ACHN (cell line): ENCODE measurements at regions not wholly inside any gene's neighbourhood (a gene's known extent, or its start where the extent isn't known, plus 50 kb on each side); places are given as distances from the start of the nearest gene placed in this dataset.
"Not testable (repeated sequence)": the region's sequence is repeated elsewhere in the genome, so short reads cannot be mapped to it uniquely, and the experiment has no call there.

Source experiments
- DNase-seq: peaks from one replicate; pipeline ENCODE4 v3.0.0-alpha.2; 2015
- in situ Hi-C: cut with HindIII; loops from 2 replicates; pipeline ENCODE4 v1.10.0; 2017; ENCODE audit warnings: low sequenced_read_pairs, low pct_ligation_motif_present, low pct_unique_long_range_greater_than_20kb

DNA sequence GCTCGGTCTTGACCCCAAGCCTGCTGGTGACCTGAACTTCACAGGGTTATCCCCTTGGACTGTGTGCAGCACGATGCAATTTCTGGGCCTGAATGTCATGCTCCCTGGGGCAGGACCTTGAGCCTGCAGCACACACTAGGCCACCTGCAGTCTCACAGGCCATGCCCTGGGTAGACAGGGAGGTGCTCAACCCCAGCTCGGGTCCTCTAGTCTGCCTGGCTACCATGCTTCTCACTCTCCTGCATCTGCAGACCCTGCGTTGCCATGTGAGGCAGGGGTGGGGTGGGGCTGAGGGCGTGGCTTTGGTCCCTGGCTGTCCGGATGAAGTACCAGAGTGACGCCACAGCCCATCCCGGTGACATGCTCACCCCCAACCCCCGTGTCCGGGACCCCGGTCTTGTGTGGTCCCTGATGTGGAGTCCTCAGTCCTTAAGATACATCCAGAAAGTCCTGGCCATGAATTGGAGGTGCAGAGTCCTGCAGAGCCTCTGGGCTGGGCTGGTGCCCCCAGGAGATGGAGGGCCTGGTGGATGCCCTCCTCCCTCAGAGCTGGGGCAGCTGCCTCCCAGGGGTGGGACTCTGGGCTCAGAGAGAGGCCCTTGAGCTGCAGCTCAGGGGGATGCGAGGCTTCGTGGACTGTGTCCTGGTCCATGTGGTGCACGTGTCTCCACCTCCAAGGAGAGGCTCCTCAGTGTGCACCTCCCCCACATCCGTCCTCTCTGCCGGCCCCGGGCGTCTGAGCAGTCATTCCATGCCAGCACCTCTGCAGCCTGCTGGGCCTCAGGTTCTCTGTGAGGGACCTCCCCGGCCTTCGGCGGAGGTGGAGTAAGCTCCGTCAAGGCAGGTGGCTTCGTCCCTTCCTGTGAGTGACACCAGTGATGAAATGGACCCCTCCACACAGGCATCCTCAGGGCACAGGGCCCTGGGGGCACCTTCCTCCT lies 402.1 kb downstream of the TMEM121 start:
- in situ Hi-C loops, DNase-seq: not testable (repeated sequence)

- in situ Hi-C loops = no loop called here
- DNase-seq = no peak
Measured at GRCh38 chr14:105929327-105930081, 403.1 kb downstream of the TMEM121 start.

GRCh38 chr14:105930572-105930971 lies 404.2 kb downstream of the TMEM121 start:
- DNase-seq = no peak
- in situ Hi-C loops = no loop called here

GRCh38 chr14:105931808-105932483 lies 405.6 kb downstream of the TMEM121 start:
- DNase-seq = peak; percentile 0
- in situ Hi-C loops = no loop called here

- in situ Hi-C loops = no loop called here
- no peak for DNase-seq
Measured at GRCh38 chr14:105933238-105933637, 406.9 kb downstream of the TMEM121 start.

GRCh38 chr14:105935384-105935783 lies 409.0 kb downstream of the TMEM121 start:
- in situ Hi-C loops = no loop called here
- no peak for DNase-seq

DNA sequence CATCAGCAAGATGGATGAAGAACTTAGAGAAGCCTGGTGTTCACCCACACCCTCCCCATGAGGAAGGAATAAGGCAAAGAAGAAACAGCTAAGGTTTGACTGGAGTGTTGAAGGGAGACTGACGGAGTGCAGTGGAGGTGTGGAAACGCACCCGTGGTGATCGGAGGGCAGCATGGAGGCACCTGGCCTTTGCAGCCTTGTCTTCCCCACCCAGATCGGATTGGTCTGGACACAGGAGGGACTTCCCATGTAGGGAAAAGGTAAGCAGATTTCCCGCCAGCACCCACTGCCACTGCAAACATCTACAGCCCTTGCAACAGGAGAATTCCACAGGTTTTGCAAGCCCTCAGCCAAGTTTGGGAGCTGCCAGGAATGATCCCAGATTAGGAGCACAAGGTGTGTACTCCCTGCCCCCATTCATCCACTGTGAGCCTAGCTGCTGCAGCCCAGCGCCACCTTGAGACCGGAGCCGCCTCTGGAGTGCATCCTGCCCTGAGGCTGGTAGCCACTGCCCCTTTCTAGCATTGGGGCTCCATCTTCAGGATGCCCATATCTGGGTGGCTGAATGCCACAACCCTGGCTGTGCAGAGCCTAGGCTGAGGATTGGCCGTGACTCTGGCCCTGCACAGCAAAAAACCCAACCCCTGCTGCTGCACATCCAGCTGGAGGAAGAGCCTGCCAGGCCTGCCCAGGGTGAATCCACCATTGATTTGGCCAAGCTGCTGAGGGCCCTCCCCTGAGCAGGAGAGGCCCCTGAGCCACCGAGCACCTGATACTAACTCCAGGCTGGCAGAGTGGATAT lies 411.1 kb downstream of the TMEM121 start:
- DNase-seq = no peak
- in situ Hi-C loops = no loop called here

DNA sequence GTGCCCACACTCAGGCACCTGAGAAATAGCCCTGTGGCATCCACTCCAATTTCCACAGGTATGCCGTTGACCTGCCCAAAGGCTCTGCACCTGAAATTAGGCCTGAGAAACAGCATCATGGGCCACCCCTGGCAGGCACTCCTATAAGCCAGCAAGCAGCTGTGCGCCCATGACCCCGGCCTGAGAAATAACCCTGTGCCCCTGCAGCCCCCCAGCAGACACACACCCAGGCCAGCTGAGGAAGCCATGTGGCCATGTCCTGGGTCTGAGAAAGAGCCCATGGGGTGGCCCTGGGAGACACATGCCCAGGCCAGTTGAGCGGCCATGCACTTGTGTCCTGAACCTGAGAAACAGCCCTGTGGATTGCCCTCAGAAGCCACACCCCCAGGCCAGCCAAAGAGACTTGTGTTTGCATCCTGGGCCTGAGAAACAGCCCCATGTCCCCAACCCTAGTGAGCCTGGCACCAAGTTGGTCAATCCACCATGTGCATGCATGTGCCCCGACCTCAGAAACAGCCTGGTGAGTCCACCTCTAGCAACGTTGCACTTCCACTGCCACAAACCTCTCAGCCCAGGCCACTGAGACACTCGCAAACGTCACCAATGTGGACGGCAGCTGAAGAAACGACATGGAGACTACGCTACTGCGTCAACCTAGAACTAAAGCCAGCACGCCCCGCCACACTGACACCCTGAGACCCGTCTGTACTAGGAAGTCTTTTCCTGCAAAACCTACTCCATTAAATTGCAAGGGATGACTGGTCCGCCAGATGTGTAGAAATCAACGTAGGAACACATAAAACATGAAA lies 411.9 kb downstream of the TMEM121 start:
- in situ Hi-C loops = no loop called here
- no peak for DNase-seq

DNA sequence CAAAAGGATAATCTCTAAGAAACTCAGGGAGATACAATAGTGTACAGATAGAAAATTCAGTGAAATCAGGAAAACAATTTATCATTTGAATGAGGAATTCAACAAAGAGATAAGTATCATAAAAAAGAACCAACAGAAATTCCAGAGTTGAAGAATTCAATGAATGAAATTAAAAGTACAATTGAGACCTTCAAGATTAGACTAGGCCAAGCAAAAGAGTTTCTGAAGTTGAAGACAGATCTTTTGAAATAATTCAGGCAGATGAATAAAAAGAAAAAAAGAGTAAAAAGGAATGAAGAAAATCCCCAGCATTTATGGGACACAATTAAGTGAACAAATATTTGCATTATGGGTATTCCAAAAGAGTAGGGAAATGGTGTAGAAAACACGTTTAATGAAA lies 412.6 kb downstream of the TMEM121 start:
- in situ Hi-C loops = no loop called here
- DNase-seq = no peak

DNA sequence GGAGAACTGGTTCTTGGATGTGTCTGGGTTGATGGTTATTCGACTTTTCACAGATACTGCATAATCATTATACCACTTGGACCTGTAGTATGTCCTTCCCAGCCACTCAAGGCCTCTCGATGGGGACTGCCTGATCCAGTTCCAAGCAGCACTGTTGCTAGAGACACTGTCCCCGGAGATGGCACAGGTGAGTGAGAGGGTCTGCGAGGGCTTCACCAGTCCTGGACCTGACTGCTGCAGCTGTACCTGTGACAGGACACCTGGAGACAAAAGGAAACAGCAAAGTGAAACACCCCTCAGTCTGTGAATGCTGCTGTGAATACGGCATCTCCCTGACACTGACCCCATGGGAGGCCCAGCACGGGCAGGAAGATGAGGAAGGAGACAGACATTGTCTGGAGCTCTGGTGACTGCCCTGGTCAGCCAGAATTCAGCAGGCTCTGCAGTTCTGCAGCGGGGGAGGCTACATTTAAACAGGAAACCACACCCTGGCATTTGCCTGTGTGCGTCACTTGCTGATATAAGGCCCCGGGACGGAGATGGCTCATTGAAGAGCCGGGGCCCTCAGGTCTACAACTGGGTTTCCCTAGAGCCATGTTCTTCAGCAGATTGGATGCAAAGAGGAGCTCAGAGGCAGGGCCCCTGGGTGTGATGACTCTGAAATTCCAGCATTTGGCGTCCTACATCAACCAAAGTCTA lies 413.6 kb downstream of the TMEM121 start:
- no peak for DNase-seq
- in situ Hi-C loops = no loop called here

DNA sequence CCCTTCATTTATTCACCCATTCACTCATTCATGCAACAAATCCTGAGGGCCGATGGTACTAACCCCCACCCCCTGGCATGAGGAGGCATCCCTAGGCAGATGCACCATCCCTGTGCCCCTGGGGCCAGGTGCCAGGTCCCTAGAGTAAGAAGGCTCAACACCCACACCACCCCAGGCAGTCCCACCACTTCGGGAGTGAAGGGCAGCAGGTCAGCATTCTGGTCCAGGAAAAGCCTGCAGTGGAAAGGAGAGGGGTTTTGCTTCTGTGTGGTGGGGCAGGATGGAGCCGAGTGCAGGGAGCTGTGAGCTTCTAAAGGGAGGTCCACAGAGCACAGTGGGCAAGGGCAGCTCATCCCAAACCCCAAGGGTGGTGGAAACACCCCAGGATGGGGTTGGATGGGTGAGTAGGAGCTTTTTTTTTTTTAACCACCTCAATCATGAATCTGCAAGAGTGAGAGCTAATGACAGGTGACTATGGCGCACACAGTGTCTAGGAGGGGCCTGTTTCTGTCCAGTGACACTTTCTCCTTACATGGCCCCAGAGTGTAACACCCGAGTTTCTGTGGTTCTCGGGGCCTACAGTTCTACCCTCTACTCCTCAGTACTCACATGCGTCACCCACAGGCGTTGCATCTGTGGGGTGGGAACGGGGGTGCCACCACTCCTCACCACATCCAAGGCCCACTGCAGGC lies 414.3 kb downstream of the TMEM121 start:
- no peak for DNase-seq
- in situ Hi-C loops = no loop called here

DNA sequence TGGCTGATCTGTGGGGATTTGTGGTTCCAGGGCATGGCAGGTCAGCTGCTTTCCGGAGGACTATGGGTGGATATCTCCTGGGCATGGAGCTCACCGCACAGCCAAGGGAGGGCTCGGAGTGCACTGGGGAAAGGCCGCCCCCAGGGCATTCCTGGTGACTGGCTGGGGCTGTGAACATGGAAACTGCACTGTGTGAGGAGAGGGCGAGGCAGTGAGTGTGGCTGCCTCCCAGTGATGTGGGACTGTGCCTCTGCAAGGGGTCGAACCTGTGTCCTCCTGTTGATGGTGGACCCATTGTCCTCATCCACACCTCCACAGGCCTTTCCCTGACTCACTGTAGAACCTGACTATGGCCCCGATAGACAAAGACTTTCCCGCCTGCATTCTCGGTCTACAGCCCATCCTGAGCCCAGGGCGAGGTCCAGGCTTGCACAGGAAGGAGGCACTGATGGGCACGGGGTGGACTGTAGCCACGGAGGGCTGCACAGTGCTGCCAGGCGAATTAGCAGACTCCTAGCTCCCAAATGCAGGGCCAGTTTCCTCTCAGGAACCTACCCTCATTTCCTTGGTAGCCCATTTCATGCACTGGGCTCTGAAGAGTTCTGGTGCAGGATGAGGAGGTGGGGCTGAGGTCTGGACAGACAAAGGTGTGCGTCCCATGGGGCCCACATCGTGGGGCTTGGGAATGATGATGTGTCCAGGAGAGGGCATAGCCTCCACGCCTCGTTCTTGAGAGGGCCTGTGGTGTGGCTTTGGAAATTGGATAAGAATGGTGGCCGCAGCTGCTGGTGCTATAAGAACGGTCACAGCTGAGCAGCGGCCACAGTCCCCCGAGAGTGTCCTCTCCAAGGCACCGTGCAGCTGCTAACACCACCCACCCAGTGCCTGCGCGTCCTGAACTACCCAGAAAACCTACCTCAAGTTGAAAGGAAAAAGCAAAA lies 415.1 kb downstream of the TMEM121 start:
- DNase-seq = no peak
- in situ Hi-C loops = no loop called here

DNA sequence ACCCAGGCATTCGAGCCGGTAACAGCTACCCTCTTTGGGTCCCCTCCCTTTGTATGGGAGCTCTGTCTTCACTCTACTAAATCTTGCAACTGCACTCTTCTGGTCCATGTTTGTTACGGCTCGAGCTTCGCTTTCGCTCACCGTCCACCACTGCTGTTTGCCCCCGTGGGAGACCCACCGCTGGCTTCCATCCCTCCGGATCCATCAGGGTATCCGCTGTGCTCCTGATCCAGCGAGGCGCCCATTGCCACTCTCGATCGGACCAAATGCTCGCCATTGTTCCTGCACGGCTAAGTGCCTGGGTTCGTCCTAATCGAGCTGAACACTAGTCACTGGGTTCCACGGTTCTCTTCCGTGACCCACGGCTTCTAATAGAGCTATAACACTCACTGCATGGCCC lies 416.3 kb downstream of the TMEM121 start:
- DNase-seq, in situ Hi-C loops: not testable (repeated sequence)

GRCh38 chr14:105943973-105944602 lies 417.7 kb downstream of the TMEM121 start:
- in situ Hi-C loops = no loop called here
- DNase-seq = no peak
